Sigmoid colon (tissue), 6 donors: ENCODE measurements at regions not wholly inside any gene's neighbourhood (a gene's known extent, or its start where the extent isn't known, plus 50 kb on each side); places are given as distances from the start of the nearest gene placed in this dataset.
A peak's percentile ranks its signal among the peaks of the same experiment; 100 is the strongest.

Experiments
- DNase-seq: peaks from one replicate; pipeline ENCODE4 v3.0.0-alpha.2; 2019
- H3K27ac ChIP-seq, 4 donors: fragments of 200-600 bp; sonication (generic); one replicate each; pipeline ENCODE4 v1.5.1; 2016 to 2019; ENCODE audit warnings: mild to moderate bottlenecking in 1 of 4
- H3K27me3 ChIP-seq, 3 donors: fragments of 200-600 bp; sonication (generic); one replicate each; pipeline ENCODE4 v1.5.1; 2019; ENCODE audit warnings: mild to moderate bottlenecking in 1 of 3
- H3K36me3 ChIP-seq, 4 donors: fragments of 200-600 bp; sonication (generic); one replicate each; pipeline ENCODE4 v1.5.1; 2016 to 2019
- H3K4me1 ChIP-seq, 4 donors: fragments of 200-600 bp; sonication (generic); one replicate each; pipeline ENCODE4 v1.5.1; 2017 to 2019
- H3K4me3 ChIP-seq, 4 donors: fragments of 200-600 bp; sonication (generic); one replicate each; pipeline ENCODE4 v1.5.1; 2017 to 2019; ENCODE audit warnings: mild to moderate bottlenecking in 2 of 4, moderate library complexity in 1 of 4
- H3K9me3 ChIP-seq, 4 donors: fragments of 200-600 bp in 3 of 4; sonication (generic) in 3 of 4; one replicate each; pipeline versions ENCODE4 v1.5.1 to v1.6.1; 2013 to 2019
- CTCF ChIP-seq, 4 experiments: fragments of 450-650 bp in 3 of 4; fragments of 200-600 bp in 1 of 4; IDR thresholded peaks; one replicate each; pipeline ENCODE4 v1.5.1; 2016 to 2019; ENCODE audit warnings: antibody characterized with exemption in 4 of 4, mild to moderate bottlenecking in 3 of 4, moderate library complexity in 2 of 4
- EP300 ChIP-seq, 4 donors: sonication (generic); formaldehyde crosslinking; IDR thresholded peaks; one replicate each; pipeline ENCODE4 v1.6.1; 2017; ENCODE audit warnings: antibody characterized with exemption in 4 of 4
- POLR2A ChIP-seq, 2 donors: fragments of 450-650 bp; IDR thresholded peaks; one replicate each; pipeline ENCODE4 v1.6.1; 2016; ENCODE audit warnings: antibody characterized with exemption in 2 of 2, mild to moderate bottlenecking in 2 of 2, moderate library complexity in 2 of 2
- POLR2AphosphoS5 ChIP-seq, 4 donors: sonication (generic); formaldehyde crosslinking; IDR thresholded peaks; one replicate each; pipeline ENCODE4 v1.6.1; 2017; ENCODE audit warnings: antibody characterized with exemption in 4 of 4
- WGBS, 2 donors: extraction: QIAGEN DNeasy Blood & Tissue Kit; methylation state at CpG; one replicate each; pipeline ENCODE4 v1.1.7; 2013; 5-methylcytosine and 5-hydroxymethylcytosine counted together
- intact Hi-C: fragments of 100-400 bp; cut with DNase I; formaldehyde crosslinking; loops from one replicate; pipeline ENCODE4 v1.15.1; 2023
- donor health status: healthy with polysubstance abuse.
- donor health status: healthy.

DNA sequence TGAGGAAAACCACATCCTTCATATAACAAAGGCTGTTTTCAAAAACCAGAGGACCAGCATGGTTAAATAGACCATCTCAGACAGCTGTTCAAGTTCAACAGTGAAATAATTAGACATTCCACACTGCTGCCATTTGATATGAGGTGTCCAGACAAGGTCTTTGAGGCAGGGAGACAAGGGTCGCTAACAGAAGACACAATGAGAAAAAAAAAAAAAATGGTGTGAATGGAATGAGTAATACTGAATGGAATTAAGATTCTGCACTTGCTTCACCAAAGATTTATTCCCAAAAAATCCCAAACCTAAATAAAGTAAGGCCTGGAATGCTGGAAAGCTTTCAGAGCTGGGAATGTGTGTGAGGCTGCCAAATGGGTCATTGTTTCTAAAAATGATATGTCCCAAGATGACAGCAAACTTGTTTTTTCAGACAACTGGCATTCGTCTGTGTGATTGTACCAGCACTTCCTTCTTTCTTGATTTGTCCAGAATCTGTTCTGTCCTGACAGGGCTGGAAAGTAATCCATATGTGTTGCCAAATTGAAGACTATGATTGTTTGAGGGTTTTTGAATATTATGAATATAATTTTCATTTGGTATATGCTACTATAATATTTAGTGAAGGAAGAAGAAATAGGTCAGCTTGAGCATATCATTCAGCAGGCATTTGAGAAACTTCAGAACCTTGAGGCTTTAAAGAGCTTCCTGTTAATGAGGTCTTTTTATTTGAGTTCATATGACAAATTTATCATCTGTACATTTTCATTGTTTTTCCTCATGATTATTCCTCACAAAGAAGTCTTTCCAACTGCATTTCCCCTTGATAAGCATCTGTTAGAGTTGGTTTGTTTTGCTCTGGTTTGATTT lies 85.2 kb upstream of the ITGA4 start:
- peaks cover 0 to 21% (median 16%) of the 10 kb centered on the region in 4 donors for H3K4me1 ChIP-seq
- TF ChIP-seq POLR2AphosphoS5 (IDR thresholded peaks at IDR 0.05) (peak in 1 of 4 donors; percentile 19), CTCF (IDR thresholded peaks at IDR 0.05) (no peak)
- DNase-seq, result no peak
- no peaks in the 10 kb centered on the region for H3K27me3 ChIP-seq
- H3K27ac ChIP-seq, result no peak overlapping the region
- H3K36me3 ChIP-seq, result no peaks in the 10 kb centered on the region
- intact Hi-C loops, result no loop called here
- no peaks in the 10 kb centered on the region for H3K9me3 ChIP-seq
- WGBS, 2 donors, result 42 to 66% methylated on average over 2 of the region's 2 CpGs
- H3K4me3 ChIP-seq, result no peak overlapping the region

DNA sequence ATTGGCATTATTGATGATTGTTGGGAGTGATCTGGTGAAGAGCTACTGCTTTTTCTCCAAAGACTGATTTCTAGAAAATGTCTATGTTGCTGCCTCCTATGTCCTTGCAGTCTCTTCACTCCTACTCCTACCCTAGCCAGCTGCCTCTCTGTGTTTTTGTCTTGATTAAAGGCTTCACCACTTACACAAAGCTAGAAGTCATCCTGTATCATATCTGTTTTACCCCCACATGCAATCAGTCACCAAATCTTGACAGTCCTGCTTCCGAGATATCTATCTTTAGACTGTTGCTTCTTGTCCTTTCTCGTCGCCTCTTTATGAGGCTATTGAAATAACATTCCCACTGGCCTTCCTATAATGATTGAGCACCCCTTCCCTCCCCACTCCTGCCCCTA lies 84.5 kb upstream of the ITGA4 start:
- TF ChIP-seq POLR2AphosphoS5 (IDR thresholded peaks at IDR 0.05), result no peak
- TF ChIP-seq POLR2A (IDR thresholded peaks at IDR 0.05), result no peak
- no peak for TF ChIP-seq CTCF (IDR thresholded peaks at IDR 0.05)
- no peak for TF ChIP-seq EP300 (IDR thresholded peaks at IDR 0.05)
- intact Hi-C loops, result no loop called here
- WGBS, 2 donors, result 79 to 91% methylated on average over 3 of the region's 3 CpGs
- Histone ChIP-seq H3K36me3 (no peaks in the 10 kb centered on the region), H3K4me3 (no peak overlapping the region), H3K9me3 (no peaks in the 10 kb centered on the region), H3K4me1 (peaks cover 0 to 21% (median 16%) of the 10 kb centered on the region in 4 donors), H3K27ac (no peak overlapping the region), H3K27me3 (no peaks in the 10 kb centered on the region)
- no peak for DNase-seq

- Histone ChIP-seq H3K27me3 (no peaks in the 10 kb centered on the region), H3K4me3 (no peak overlapping the region), H3K4me1 (peaks cover 0 to 21% (median 16%) of the 10 kb centered on the region in 4 donors), H3K27ac (no peak overlapping the region), H3K36me3 (no peaks in the 10 kb centered on the region), H3K9me3 (no peaks in the 10 kb centered on the region)
- no peak for DNase-seq
- TF ChIP-seq CTCF (IDR thresholded peaks at IDR 0.05) (no peak), POLR2AphosphoS5 (IDR thresholded peaks at IDR 0.05) (no peak), POLR2A (IDR thresholded peaks at IDR 0.05) (no peak), EP300 (IDR thresholded peaks at IDR 0.05) (no peak)
- 65 to 71% methylated on average over 8 of the region's 8 CpGs for WGBS, 2 donors
- intact Hi-C loops, result no loop called here
Observed at GRCh38 chr2:181374781-181375675, 82.2 kb upstream of the ITGA4 start.

DNA sequence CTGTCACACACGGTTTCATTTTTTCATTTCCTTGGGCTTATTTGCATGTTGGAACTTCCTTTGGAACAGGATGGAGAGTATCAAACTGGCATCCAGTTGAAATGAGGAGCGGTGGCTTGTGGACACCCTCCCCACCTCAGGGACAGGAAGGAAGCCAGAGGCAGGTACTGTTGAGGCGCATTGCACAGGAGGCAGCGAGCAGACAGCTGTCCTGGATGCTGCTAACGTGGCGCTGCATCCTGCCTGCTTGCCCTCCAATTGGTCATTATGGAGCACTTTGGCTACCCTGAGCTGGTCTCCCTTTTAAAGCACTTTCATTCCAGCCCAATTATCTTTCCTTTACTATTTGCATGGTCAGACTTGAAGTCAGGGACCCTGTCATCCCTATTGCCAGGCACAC lies 80.7 kb upstream of the ITGA4 start:
- Histone ChIP-seq H3K36me3 (no peaks in the 10 kb centered on the region), H3K27ac (no peak overlapping the region), H3K4me1 (peaks cover 0 to 17% (median 13%) of the 10 kb centered on the region in 4 donors), H3K9me3 (no peaks in the 10 kb centered on the region), H3K4me3 (no peak overlapping the region), H3K27me3 (no peaks in the 10 kb centered on the region)
- TF ChIP-seq EP300 (IDR thresholded peaks at IDR 0.05) (no peak), POLR2A (IDR thresholded peaks at IDR 0.05) (no peak), POLR2AphosphoS5 (IDR thresholded peaks at IDR 0.05) (no peak), CTCF (IDR thresholded peaks at IDR 0.05) (no peak)
- WGBS, 2 donors, result 80 to 84% methylated on average over 6 of the region's 6 CpGs
- DNase-seq, result no peak
- intact Hi-C loops, result no loop called here
